GM19395 (cell line): ENCODE measurements at regions not wholly inside any gene's neighbourhood (a gene's known extent, or its start where the extent isn't known, plus 50 kb on each side); places are given as distances from the start of the nearest gene placed in this dataset.
A peak's percentile ranks its signal among the peaks of the same experiment; 100 is the strongest.

ENCODE experiments used
- ATAC-seq: cut with Tn5 transposase; IDR thresholded peaks from one replicate; pipeline ENCODE4 v1.9.1; 2021; ENCODE audit warnings: mild to moderate bottlenecking, moderate library complexity; ENCODE audit not compliant: unreplicated experiment

DNA sequence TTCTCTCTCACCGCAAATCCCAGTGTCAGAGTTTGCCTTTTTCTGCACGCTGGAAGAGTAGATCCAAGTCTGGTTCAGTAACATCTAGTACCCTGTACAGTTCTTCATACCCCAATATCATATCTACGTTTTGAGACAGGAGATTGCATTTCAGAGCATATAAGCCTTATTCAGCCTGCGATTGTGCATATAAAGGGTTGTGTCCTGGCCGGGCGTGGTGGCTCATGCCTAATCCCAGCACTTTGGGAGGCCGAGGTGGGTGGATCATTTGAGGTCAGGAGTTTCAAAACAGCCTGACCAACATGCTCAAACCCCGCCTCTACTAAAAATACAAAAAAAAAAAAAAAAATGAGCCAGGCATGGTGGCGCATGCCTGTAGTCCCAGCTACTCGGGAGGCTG, 104.9 kb downstream of the MTNR1B start:
- ATAC-seq: no peak

DNA sequence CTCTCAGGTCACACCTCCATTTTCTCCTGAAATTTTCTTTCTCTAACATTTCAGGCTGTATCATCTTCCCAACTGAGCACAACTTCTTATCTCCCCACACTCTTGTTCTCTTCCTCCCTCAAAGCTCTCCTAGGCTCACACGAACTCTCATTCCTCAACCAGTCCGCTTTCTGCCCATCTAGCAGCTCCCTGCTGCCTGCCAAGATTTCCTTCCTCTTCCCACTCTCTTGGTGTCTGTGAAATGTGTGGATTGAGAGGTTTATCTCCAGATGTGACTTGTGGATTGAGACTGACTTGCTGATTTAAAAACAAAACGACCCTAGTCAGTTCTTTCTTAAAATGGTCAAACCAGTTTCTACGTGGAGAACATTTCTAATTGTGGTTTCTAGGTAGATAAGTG, 106.3 kb downstream of the MTNR1B start:
- no peak for ATAC-seq

DNA sequence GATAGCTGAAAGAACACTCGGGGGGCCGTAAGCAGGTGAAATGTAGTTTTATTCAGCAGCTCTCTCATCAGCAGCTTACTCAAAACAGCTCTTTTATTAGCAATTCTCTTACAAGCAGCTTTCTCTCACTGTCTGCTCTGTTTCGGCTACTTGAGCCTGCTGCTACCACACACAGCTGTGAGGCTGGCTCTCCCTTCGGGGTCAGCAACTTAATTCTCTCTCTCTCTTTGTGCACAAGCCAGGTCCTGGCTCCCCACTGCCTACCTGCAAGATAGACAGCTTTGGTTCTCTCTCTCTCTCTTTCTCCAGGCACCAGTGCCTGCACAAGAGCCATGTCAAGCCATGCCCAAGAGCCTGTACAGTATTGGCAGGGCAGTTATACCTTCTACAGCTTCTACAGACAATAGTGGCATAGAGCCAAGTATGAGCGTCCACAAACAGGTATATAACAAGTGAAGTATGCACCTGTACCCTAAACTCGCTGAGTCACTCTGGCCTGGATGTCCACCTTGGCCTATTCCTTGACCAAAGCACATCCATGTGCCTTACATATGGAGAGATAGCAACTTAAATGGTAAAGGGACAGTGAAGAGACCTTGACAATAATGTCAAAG, 110.8 kb downstream of the MTNR1B start:
- ATAC-seq: no peak

DNA sequence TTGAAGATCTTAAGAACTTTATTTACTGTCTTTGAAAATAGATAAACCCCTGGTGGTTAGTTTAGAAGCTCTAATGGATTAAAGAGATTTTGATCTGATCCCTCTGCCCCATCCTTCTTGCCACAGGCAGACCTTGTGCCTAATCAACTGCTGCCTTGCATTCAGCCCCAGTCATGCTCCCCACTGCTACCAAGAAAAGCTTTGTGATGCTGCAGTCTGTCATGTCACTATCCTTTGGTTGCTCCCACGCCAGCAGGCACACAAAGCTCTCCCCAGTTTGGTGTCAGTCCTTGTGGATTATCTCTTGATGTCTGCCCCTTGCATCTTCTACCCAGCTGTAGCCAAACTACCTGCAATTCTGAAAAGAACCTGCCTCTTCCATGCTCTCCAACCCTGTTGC, 112.2 kb downstream of the MTNR1B start:
- ATAC-seq: no peak

DNA sequence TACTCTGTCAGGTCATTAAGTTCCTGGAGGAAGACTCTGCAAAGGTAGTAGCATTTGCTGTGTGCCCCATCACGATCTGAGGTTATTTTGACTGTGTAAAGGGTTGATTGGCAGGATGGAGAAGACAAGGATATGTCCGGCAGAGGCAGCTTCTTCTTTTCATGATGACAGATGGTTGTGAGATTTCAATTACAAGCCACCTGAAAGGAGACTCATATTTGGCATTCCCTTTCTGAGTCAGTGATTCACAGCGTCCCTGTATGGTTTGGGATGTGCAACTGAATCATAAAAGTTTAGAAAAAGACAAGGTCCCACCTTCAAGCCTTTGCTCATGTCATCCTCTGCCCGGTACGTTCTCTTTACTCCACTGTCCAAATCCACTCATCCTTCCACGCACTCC, 113.4 kb downstream of the MTNR1B start:
- ATAC-seq: no peak

DNA sequence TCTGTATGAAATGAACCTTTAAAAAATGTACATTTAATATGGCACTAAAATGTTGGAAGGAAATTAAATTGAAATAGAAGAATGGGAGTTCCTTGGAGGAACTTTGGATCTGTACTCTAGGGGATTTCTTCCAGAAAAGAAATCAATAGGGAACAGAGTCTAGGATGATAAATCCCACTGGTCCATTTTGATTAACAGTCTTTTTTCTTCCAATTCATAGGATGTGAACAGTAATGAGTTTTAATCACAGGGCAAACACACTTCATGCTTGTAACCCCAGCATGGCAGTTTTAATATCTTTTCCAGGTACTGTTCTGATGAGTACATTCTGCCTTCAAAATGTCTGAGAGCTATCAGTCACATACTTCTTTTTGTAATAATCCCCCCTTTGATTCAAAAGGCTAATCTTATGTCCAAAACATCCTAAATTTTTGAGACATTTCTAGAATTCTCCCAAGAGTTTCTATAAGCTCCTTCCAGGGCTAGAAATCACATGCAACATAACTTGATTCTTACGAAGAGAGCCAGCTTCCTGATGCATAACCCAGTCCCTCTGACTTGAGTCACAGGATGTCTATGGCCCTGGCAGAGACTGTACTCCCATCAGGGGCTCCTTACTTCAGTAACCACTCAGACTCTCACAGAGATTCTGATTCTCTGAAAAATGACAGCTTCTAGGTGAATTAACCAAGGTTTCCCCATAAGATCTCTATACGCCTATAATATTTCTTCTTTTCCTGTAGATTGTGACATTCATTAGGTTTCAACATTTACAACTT, 112.9 kb downstream of the SLC36A4 start:
- ATAC-seq: no peak

DNA sequence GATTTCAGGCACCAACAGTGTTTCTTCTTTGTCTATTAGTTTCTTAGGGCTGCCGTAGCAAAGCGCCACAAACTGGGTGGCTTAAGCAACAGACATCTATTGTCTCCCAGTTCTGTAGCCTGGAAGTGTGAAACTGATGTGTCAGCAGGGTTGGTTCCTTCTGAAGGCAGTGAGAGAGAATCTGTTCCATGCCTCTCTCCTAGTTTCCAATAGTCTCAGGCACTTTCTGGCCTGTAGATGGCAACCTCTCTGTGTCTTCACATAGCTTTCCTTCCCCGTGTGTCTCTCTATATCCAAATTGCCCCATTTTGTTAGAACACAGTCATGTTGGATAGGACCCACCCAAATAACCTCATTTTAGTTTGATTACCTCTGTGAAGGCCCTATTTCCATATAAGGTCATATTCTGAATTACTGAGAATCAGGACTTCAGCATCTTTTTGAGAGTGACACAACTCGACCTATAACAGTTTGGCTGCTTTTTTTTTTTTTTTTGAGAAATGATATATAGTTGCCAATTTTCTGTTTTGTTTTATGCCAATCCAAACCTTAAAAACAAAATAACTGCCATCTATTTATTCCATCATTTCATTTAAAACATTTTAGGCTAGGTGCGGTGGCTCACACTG, 108.2 kb downstream of the SLC36A4 start:
- ATAC-seq: peak; percentile 54
